Keratinocyte (primary cell): ENCODE measurements at regions not wholly inside any gene's neighbourhood (a gene's known extent, or its start where the extent isn't known, plus 50 kb on each side); places are given as distances from the start of the nearest gene placed in this dataset.

Experiments
- DNase-seq: peaks from one replicate; pipeline ENCODE4 v3.0.0-alpha.2; 2011; ENCODE audit warnings: low read depth, missing footprints, low spot score
- FAIRE-seq: peaks from 2 replicates; lab custom pipeline; 2011; peaks lifted over from hg19 to GRCh38; lab: Jason Lieb, UNC
- H2AFZ ChIP-seq: 2 replicates; pipeline ENCODE4 v1.6.0; 2012; ENCODE audit warnings: low read length, control low read depth, inconsistent platforms; ENCODE audit not compliant: control insufficient read depth
- H3K27ac ChIP-seq: 2 replicates; pipeline ENCODE4 v1.5.1; 2011; ENCODE audit warnings: low read length; ENCODE audit not compliant: control insufficient read depth, insufficient read depth
- H3K27me3 ChIP-seq: 3 replicates; pipeline ENCODE4 v1.6.0; 2011; ENCODE audit warnings: low read length; ENCODE audit not compliant: control insufficient read depth, insufficient read depth; ENCODE audit errors: extremely low read depth
- H3K36me3 ChIP-seq, 2 experiments: 2 replicates in 1 of 2; 3 replicates in 1 of 2; pipeline ENCODE4 v1.5.1; 2011; ENCODE audit warnings: low read length in 2 of 2, mild to moderate bottlenecking in 1 of 2; ENCODE audit not compliant: control insufficient read depth in 2 of 2, insufficient read depth in 2 of 2; ENCODE audit errors: extremely low read depth in 1 of 2
- H3K4me1 ChIP-seq: 3 replicates; pipeline ENCODE4 v1.5.1; 2011; ENCODE audit warnings: low read length; ENCODE audit not compliant: control insufficient read depth, insufficient read depth; ENCODE audit errors: extremely low read depth
- H3K4me2 ChIP-seq: 3 replicates; pipeline ENCODE4 v1.6.0; 2011; ENCODE audit warnings: low read depth, low read length; ENCODE audit not compliant: control insufficient read depth, insufficient read depth; ENCODE audit errors: extremely low read depth
- H3K4me3 ChIP-seq, 3 experiments: fragments of 200-600 bp in 1 of 3; sonication (generic) in 1 of 3; 2 replicates in 2 of 3; 3 replicates in 1 of 3; pipeline ENCODE4 v1.5.1; 2011 to 2016; ENCODE audit warnings: low read length in 3 of 3, mild to moderate bottlenecking in 3 of 3, control low read depth in 2 of 3, inconsistent platforms in 1 of 3, low read depth in 1 of 3, mixed read lengths in 1 of 3, mixed run types in 1 of 3, moderate library complexity in 1 of 3; ENCODE audit not compliant: control insufficient read depth in 2 of 3, insufficient read depth in 2 of 3; ENCODE audit errors: extremely low read depth in 1 of 3
- H3K79me2 ChIP-seq: 2 replicates; pipeline ENCODE4 v1.6.0; 2012; ENCODE audit warnings: low read length; ENCODE audit not compliant: control insufficient read depth, insufficient read depth
- H3K9ac ChIP-seq: 3 replicates; pipeline ENCODE4 v1.6.0; 2011; ENCODE audit warnings: low read length; ENCODE audit not compliant: control insufficient read depth, insufficient read depth; ENCODE audit errors: extremely low read depth
- H3K9me1 ChIP-seq: 3 replicates; pipeline ENCODE4 v1.6.0; 2011; ENCODE audit warnings: low read length; ENCODE audit not compliant: control insufficient read depth, insufficient read depth; ENCODE audit errors: extremely low read depth
- H3K9me3 ChIP-seq: 2 replicates; pipeline ENCODE4 v1.5.1; 2012; ENCODE audit warnings: low read depth, low read length; ENCODE audit not compliant: control insufficient read depth
- H4K20me1 ChIP-seq: 3 replicates; pipeline ENCODE4 v1.6.0; 2011; ENCODE audit warnings: low read length; ENCODE audit not compliant: control insufficient read depth, insufficient read depth; ENCODE audit errors: extremely low read depth
- CTCF ChIP-seq, 3 experiments: IDR thresholded peaks in 1 of 3; conservative IDR thresholded peaks in 1 of 3; optimal IDR thresholded peaks in 1 of 3; 2 replicates in 2 of 3; 3 replicates in 1 of 3; pipeline versions ENCODE3 to v1.5.1; 2011; ENCODE audit warnings: low read length in 3 of 3, mild to moderate bottlenecking in 3 of 3, moderate library complexity in 2 of 3, control low read depth in 1 of 3, inconsistent platforms in 1 of 3; ENCODE audit not compliant: insufficient read depth in 2 of 3; ENCODE audit errors: extremely low read depth in 1 of 3
- EZH2 ChIP-seq: IDR thresholded peaks from one replicate; pipeline ENCODE4 v1.6.1; 2012; ENCODE audit warnings: inconsistent platforms, mild to moderate bottlenecking, low read length, moderate library complexity
- dilution Hi-C: fragments of 300-500 bp; cut with MboI; formaldehyde crosslinking; loops from one replicate; pipeline ENCODE4 v1.7.0; 2020; ENCODE audit warnings: low sequenced_read_pairs; ENCODE audit not compliant: extremely low pct_ligation_motif_present

GRCh38 chr10:44628921-44629320 lies 244.0 kb upstream of the CXCL12 start:
- no peak for TF ChIP-seq EZH2
- no peak for TF ChIP-seq CTCF (optimal IDR thresholded peaks at IDR 0.05 in 1 of 3, IDR thresholded peaks at IDR 0.05 in 1 of 3, conservative IDR thresholded peaks at IDR 0.05 in 1 of 3; ENCODE audit: extremely low read depth in 1 of 3, insufficient read depth in 2 of 3, low read length in 3 of 3)
- DNase-seq (no peak), FAIRE-seq (no peak)
- H3K9ac ChIP-seq = no peak overlapping the region
- H3K4me1 ChIP-seq = no peaks in the 10 kb centered on the region
- H2AFZ ChIP-seq = no peak overlapping the region
- no peaks in the 10 kb centered on the region for H3K27me3 ChIP-seq
- H4K20me1 ChIP-seq = no peaks in the 10 kb centered on the region
- no peaks in the 10 kb centered on the region for H3K9me1 ChIP-seq
- H3K4me3 ChIP-seq = no peak overlapping the region
- no peak overlapping the region for H3K27ac ChIP-seq
- H3K79me2 ChIP-seq = no peaks in the 10 kb centered on the region
- no peak overlapping the region for H3K4me2 ChIP-seq
- H3K9me3 ChIP-seq = no peaks in the 10 kb centered on the region
- no peaks in the 10 kb centered on the region for H3K36me3 ChIP-seq
- dilution Hi-C loops = no loop called here

DNA sequence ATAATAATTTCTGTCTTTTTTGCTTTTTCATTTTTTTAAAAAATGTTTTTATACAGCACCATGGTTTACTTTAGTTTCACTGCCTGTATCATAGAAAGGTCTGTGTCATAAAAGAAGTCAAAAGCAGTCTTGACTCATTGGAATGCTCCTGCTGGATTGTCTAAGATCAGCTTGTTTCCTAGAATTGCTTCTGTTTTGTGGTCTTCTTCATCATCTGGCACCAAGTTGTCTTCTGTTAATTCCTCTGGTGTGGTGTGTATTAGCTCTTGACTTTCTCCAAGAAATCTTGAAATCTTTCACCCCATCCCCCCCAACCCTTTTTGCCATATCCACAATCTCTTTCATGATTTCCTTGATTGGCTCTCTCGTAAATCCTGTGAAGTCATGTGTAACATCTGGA lies 250.3 kb upstream of the CXCL12 start:
- Histone ChIP-seq H3K27me3 (no peaks in the 10 kb centered on the region), H3K79me2 (no peaks in the 10 kb centered on the region), H3K4me3 (no peak overlapping the region), H3K27ac (no peak overlapping the region), H4K20me1 (no peaks in the 10 kb centered on the region), H3K36me3 (no peaks in the 10 kb centered on the region), H3K4me1 (no peaks in the 10 kb centered on the region), H2AFZ (no peak overlapping the region), H3K9me1 (no peaks in the 10 kb centered on the region), H3K4me2 (no peak overlapping the region), H3K9ac (no peak overlapping the region), H3K9me3 (no peaks in the 10 kb centered on the region)
- TF ChIP-seq EZH2 (no peak), CTCF (optimal IDR thresholded peaks at IDR 0.05 in 1 of 3, IDR thresholded peaks at IDR 0.05 in 1 of 3, conservative IDR thresholded peaks at IDR 0.05 in 1 of 3; ENCODE audit: extremely low read depth in 1 of 3, insufficient read depth in 2 of 3, low read length in 3 of 3) (no peak)
- no peak for FAIRE-seq
- dilution Hi-C loops = no loop called here
- no peak for DNase-seq
